GM19240 (cell line): ENCODE measurements at regions not wholly inside any gene's neighbourhood (a gene's known extent, or its start where the extent isn't known, plus 50 kb on each side); places are given as distances from the start of the nearest gene placed in this dataset.

Experiments used
- DNase-seq: peaks from one replicate; pipeline ENCODE4 v3.0.0; 2011; ENCODE audit warnings: low spot score; ENCODE audit not compliant: insufficient read length

DNA sequence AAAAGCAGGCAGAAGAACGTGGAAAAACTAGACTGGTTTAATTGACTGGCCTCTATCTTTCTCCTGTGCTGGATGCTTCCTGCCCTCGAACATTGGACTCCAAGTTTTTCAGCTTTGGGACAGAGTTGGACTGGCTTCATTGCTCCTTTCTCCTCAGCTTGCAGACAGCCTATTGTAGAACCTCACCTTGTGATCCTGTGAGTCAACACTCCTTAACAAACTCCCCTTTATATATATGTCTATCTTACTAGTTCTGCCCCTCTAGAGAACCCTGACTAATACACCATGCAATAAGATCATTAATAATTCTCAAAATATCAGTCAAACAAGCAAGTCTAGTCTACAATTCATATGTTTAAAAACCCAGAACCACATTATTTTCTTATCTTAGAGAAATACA is 662.4 kb downstream of the TBC1D4 start:
- no peak for DNase-seq

DNA sequence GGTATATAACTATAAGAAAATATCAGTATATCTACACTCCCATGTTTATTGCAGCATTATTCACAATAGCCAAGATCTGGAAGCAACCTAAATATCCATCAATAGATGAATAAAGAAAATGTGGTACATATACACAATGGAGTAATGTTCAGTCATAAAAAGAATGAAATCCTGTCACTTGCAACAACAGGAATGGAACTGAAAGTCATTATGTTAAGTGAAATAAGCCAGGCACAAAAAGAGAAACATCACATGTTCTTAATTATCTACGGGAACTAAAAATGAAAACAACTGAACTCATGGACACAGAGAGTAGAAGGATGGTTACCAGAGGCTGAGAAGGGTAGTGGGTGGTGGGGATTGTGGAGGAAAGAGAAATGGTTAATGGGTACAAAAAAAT is 665.2 kb downstream of the TBC1D4 start:
- DNase-seq = no peak

DNA sequence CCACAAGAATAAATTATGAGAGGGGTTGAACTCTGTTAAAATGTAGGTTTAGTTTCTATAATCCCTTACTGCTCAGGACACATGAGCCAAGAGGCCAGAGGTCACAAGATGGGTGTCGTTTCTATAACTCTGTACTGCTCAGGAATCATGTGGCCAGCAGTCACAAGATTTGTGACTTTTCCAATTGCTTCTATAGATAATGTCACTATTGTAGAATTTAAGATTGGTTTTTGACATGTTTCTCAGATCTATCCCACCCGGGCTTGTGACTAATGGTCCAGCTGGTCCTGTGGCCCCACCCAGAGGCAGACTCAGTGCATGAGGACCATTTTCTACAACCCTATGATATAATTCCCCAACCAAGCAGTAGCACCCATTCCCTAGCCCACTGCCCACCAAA is 662.0 kb upstream of the KLF12 start:
- no peak for DNase-seq

DNA sequence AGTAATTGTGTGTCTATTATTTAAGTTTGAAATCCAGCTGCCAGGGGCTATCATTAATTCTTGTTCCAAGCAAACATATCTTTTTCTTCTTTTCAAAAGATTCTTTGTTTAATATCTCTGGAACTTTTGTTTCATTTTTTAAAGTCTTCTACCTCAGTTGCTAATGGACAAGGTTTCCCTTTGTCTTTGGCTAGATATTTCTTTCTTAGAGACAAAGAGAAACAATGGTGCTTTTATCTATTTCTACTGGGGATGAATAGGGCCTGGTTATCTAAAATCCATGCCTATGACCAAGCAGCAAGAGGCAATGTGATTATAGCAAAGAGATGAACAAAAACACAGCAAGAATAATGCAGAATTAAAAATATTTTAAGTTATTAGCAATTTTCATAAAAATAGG is 661.3 kb upstream of the KLF12 start:
- no peak for DNase-seq

DNA sequence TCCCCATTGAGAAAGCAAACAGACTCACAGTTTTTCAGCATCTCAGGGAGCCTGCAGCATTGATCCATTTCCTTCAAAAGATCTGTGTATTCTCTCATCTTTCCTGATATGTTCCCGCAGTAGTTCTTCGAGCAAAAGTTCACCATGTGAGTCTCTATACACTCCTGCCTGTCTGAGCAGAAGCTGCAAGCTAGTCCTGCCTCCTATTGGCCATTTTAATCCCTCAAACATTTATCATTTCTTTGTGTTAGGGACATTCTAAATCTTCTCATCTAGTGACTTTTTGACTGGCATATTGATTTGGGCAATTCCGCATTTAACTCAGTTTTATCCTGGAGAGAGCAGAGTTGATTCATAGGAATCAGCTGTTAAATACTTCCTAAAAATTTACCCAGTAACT is 660.4 kb upstream of the KLF12 start:
- DNase-seq = no peak

DNA sequence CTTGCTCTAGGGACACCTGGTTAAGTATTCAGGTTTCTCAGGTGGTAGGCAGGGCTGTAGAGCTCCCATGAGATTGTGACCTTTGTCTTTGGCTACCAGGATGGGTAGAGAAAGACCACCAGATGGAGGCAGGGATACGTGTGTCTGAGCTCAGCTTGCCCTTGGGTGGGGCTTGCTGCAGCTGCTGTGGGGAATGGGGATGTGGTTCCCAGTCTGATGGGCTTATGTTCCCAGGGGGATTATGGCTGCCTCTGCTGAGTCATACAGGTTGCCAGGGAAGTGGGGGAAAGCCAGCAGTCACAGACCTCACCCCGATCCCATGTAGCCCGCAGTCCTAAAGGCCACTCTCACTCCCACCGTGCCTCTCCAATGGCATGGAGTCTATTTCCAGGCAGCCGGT is 659.9 kb upstream of the KLF12 start:
- no peak for DNase-seq

DNA sequence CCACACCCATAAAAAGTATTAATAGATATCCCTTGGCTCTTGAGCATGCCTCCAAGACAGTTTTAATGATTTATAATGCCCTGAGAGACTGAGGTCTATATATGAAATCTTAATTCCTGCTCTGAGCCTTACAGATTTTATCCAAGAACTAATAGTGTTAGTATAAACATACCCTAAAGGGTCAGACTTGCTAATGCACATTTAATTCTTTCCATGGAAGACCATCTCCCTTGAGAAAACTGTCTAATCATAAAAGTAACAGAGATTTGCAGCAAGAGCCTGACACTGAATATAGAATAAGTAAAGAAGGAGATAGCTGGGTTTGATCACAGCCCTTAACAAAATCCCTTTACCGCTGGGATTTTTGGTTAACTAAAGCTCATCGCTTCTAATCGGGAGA is 650.8 kb upstream of the KLF12 start:
- DNase-seq = no peak

DNA sequence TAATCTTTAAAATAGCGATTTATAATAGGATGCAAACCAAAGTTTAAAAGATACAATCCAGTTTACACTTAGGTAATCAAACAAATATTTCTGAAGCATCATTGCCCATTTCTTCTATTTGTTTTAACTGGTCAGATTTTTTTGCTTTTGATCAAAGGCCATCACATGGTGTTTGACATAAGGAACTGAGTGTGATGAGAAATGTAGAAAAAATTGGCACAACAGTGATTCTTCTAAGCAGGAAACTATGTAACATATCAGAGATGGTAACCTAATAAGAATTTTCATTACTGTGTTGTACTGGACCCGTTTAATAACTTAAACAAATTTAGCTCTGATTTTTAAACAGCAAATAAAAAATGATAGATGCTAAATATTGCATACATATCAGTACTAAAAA is 644.7 kb upstream of the KLF12 start:
- DNase-seq = no peak

DNA sequence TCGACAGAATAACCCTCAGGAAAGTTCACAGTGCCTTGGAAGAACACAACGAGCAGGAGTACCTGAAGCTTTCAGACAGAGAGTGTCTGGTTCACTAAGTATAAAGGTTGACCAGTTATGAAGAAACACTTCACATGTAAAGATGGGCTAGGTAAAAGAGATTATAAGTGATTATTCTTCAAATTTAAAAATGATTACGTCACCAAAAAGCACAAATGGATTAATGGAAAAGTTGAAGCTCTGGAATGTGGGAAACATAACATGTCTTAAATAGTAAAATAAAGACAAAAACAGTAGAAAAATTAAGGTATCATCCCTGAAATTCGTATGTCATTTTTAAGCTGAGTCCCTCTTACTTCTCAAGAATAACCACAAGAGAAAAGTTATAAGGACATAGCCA is 643.9 kb upstream of the KLF12 start:
- no peak for DNase-seq

DNA sequence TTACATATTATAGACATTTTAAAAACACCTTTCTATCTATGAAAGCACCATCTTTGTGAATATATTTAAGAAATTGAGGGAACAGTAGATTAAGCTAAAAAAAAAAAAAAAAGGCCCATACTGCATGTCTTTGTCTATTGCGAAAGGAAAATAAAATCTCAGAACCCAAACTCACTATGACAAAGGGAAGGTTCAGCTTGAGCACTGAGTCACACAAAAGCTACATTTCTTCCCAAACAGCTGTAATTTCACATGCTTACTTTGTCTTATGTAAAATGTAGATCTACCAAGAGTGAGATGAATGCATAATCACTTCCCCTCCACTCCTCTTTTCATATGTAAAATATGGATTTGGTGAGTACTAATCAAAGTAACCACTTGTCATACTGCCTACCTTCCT is 640.1 kb upstream of the KLF12 start:
- no peak for DNase-seq

DNA sequence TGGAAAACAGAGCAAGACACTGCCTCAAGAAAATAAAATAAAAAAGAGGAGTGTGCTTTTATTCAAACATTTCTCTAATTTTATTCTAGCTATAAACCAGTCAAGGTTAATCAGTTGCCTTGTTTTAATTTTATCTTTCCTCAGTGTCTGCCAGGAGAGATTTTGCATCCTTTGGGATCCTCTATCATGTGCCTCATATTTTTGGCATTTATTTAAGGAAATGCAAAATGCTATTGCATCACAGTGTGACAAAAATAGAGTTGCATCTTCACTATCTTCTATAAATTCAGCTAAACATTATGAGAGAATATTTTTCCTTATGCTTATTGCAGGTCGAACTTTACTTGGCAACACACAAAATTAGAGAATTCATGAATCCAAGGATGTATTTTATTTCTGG is 639.0 kb upstream of the KLF12 start:
- no peak for DNase-seq

DNA sequence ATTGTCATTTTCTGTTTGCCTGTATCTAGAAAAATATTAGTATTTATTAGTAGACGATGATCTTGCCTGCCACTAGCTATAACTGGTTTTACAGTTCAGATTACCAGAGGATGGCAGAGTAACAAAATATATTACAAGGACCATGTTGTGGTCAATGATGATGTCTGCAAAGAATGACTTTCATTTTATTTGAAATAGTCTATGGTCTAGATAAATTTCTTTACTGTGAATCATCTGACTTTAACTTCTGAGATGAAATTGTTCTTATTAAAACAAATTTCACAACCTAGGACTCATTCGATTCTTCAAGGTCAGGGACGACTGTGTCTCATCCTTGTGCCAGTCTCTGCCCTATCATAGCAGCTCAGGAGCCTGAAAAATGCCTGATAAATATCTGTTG is 637.8 kb upstream of the KLF12 start:
- DNase-seq = no peak

DNA sequence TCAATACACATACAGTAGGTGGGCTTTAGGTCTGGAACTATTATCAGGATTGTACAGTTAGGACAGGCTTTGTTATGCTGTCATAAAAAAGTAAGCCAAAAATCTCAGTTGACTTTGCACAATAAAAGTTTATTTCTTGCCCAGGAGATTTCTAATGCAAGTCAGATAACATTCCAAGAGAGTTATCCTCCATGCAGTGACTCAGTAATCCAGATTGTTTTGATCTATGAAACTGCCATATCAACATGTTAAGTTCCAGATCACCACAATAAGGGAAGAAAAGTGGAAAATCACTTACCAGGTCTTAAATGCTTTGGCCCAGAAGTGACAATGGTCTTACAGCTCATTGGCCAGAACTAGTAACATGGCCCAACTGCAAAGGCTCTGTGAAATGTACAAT is 636.2 kb upstream of the KLF12 start:
- no peak for DNase-seq

DNA sequence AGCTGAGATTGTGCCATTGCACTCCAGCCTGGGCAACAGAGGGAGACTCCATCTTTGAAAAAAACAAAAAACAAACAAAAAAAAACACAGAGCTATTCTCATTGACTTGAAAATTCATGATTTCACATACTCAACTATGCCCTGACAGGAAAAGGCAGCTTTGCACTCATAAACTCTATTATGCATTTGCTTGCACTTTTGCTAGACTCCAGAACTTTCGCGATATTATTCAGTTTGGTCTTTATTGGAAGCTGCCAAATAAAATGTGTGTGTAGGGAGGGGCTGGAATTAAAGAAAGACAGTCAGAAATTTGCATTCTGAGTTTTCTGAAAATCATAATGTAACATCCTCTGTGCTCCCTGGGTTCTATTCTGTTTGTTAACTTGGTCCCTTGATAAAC is 635.1 kb upstream of the KLF12 start:
- no peak for DNase-seq

DNA sequence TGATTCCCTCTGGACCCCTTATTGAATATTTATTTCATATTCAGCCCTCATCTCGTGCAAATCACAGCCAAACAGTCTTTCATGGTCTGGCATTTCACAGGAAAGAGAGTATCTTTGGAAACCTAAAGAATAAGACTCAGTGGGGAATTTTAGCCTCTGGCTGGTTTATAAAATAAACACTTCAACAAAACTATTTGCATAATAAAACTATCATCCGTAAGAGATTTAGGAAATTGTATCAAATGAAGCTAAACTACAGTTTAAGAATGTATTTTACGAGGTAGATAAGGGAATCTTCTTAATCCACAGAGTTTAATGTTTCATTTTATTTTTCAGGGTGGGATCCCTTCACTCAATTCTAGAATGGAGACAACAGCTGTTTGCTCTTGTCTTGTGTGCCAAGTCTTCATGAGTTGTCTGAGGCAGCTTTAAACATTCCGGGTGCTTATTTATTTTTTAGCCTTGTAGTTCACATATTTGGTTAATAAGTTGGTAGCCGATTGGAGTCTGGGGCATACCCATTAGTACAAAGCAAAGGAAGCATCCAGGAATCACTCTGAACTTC is 634.4 kb upstream of the KLF12 start:
- no peak for DNase-seq

DNA sequence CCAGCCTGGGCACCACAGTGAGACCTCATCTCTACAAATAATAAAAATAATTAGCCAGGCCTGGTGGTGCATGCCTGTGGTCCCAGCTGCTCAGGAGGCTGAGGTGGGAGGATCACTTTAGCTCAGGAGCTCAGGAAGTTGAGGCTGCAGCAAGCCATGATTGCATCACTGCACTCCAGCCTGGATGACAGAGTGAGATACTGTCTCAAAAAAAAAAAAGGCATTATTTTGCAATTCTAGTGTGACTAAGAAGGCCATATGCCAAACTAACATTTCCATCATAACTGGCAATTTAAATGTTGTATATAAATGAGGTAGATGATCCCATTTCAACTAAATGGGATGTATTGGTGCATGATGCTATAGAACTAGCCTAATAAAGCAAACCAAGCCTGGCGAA is 632.8 kb upstream of the KLF12 start:
- DNase-seq = no peak

DNA sequence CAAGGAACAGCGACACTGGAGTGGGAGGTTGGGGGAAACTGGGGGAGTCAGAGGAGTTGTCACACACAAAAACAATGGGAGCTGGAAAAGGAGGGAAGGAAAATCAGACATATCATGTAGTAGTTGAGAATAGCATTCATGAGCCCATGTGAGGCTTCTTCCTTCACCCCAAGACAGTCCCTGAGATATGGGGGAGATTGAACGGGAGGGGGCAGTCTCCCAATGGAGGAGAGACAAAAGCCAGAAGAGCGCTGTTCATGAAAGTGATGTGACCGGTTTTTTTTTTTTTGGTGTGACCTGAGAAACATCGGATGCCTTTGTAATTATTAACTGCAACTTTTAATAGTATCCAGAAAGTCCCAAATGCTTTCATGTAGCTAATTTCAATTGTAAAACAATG is 631.8 kb upstream of the KLF12 start:
- DNase-seq = no peak

DNA sequence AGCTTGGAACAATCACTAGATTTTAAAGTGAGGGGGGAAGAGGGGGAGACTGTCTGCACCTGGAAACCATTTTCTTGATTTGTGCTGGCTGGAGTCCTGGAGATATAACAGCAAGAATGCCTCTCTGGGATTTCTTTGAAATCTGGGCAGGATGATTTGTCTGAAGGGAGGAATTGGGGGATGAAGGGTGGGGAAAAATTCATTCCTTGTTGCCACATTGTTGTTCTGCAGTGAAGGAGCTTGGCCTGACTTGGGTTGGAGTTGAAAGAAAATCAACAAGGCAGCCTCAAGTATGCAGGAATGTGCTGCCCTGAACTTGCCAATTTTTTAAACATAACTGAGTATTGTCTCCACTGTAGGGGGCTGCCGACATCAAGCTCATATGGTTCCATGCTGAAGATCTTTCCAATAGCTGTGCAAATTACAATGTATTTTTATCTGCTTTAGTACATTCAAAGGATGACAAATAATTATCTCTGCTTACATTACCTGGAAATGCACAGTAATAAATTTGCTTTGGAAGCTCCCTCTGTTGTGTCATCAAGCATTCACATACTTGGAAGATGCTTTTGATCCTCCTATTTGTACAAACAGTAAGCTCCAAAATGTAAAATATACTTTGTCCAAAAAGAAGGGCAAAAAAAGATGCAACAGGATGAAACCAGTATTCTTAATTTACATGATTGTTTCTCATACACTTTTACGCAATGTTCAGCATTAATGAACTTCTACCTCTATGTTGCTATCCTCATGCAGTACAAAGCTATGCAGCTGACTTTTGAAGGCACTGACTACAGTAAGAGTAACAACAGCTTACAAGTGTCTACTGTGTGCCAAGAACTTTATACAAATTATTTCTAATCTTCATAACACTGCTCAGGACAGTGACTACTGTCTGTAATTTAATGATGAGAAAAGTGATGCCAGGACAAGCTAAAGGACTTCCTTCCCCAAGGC is 627.9 kb upstream of the KLF12 start:
- DNase-seq = no peak

DNA sequence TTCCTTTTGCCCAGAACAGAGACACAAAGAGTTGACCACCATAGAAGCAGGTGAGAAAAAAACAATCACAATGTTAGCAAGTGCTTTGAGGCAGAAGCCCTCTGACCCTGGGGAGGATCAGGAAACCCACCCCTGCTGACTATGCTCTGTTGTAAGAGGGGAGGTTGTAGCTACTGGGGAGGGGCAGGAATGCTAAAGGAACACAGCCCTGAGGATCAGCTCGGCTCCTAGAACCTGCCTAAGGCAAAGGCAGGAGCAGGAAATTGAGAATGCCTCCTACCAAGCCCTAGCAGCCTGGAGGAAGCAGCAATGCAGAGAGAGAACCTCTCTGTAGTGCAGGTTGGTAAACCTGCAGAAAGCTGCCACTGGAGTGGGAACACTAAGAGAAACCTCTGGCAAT is 624.0 kb upstream of the KLF12 start:
- DNase-seq = no peak

DNA sequence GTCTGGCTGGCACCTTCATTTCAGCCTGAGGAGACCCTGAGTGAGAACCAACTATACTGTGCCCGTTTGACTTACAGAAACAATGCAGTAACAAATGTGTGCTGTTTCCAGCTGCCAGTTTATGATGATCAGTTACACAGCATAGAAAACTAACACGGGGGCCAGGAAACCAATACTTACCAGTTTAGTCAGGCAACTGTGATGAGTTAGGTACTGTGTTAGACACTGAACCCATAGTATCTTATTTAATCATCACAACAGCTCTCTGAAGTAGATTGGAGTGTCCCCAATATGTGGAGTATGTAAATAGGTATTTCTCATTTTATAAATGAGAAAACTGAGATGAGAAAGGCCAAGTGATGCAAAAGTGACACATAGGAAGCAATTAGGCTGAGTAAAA is 620.9 kb upstream of the KLF12 start:
- no peak for DNase-seq

DNA sequence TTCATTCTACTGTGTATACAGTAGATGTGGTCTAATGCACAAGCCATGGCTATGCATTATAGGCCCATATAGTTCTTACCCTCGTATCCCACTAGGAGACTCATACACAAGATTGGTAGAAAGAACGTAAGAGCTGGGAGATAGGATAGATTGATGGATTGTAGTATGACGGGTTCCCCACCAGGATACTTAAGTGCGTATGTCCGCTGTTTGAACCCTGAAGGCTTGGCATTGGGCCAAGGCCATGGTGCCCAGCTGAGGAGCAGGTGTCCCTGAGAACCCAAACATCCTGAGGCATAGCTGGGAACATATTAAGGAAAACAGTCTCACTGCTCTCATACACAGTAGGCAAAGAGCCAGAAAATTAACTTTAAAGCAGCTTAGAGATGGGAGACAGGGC is 617.5 kb upstream of the KLF12 start:
- no peak for DNase-seq

DNA sequence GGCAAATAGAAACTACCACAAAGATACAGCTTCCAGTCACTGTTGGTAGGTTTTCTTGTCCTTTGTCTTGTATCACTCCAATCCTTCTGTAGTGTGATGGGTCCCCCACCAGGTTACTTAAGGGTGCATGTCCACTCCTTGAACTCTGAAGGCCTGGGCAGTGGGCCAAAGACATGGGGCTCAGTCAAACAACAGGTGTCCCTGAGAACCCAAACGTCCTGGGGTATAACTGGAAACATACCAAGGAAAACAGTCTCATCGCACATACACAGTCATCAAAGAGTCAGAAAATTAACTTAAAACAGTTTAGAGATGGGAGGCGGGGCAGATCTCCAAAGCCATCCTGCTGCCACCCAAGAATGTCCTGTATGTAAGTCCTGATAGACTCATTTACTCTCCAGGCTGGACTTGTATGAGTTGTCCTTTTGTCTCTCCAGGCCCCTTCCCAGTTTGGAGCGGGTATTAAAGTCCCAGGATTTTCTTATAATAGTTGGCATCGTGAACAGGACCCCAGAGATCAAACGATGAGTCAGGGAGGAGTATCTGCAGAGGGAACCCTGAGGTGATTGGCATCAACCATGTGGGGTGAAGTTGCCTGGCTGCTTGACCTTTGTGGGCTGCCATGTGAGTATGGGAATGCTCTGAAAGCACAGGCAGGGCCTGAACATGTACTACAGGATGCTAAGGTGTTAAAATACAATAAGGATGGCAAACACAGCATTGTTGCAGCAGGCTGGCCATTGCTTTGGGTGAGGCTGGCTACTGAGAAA is 613.2 kb upstream of the KLF12 start:
- no peak for DNase-seq

DNA sequence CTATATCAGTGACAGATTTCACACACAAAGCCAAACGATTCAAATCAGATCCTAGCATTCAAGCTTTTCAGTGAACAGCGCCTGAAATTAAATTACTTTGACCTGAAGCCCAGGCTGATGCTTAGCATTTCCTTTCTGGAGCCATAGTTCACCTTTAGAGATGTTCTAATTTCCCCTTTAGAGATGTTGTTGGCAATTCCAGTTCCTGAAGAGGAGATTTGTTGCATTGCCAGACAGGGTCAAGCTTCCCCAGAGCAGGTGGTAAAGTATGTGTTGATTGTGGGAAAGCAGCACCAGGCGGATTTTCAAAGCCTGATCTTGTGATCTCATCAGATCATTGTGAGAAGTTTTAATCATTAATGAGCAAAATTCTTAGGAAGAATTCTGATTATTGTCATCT is 609.8 kb upstream of the KLF12 start:
- no peak for DNase-seq
